Gastroesophageal sphincter (tissue), 4 donors: ENCODE measurements at regions not wholly inside any gene's neighbourhood (a gene's known extent, or its start where the extent isn't known, plus 50 kb on each side); places are given as distances from the start of the nearest gene placed in this dataset.

Source experiments
- ATAC-seq: fragments of 150-250 bp; one replicate; pipeline ENCODE4 v1.9.1; 2016; ENCODE audit warnings: mild to moderate bottlenecking, moderate library complexity
- H3K27ac ChIP-seq, 4 donors: fragments of 200-600 bp; sonication (generic) in 3 of 4; 1 replicate in 3 of 4; 2 replicates in 1 of 4; pipeline ENCODE4 v1.5.1; 2016 to 2019
- H3K27me3 ChIP-seq: fragments of 200-600 bp; sonication (generic); one replicate; pipeline ENCODE4 v1.5.1; 2019
- H3K36me3 ChIP-seq, 2 donors: fragments of 200-600 bp; sonication (generic); one replicate each; pipeline ENCODE4 v1.5.1; 2019; ENCODE audit warnings: control low read depth in 1 of 2
- H3K4me1 ChIP-seq, 3 donors: fragments of 200-600 bp; sonication (generic); 1 replicate in 2 of 3; 2 replicates in 1 of 3; pipeline ENCODE4 v1.5.1; 2016 to 2019; ENCODE audit warnings: control low read depth in 2 of 3
- H3K4me3 ChIP-seq, 2 donors: fragments of 200-600 bp; sonication (generic); one replicate each; pipeline ENCODE4 v1.5.1; 2019; ENCODE audit warnings: mild to moderate bottlenecking in 1 of 2, moderate library complexity in 1 of 2
- H3K9me3 ChIP-seq, 3 donors: fragments of 200-600 bp; sonication (generic); one replicate each; pipeline ENCODE4 v1.5.1; 2017 to 2019; ENCODE audit warnings: control low read depth in 2 of 3
- EP300 ChIP-seq: sonication (generic); formaldehyde crosslinking; IDR thresholded peaks from one replicate; pipeline ENCODE4 v1.6.1; 2017; ENCODE audit warnings: antibody characterized with exemption, mild to moderate bottlenecking
- POLR2A ChIP-seq, 2 donors: fragments of 450-650 bp; IDR thresholded peaks; one replicate each; pipeline ENCODE4 v1.6.1; 2017; ENCODE audit warnings: antibody characterized with exemption in 2 of 2, mild to moderate bottlenecking in 2 of 2, moderate library complexity in 1 of 2
- POLR2AphosphoS5 ChIP-seq: sonication (generic); formaldehyde crosslinking; IDR thresholded peaks from one replicate; pipeline ENCODE4 v1.6.1; 2017; ENCODE audit warnings: antibody characterized with exemption
- WGBS, 2 donors: methylation state at CpG; one replicate each; pipeline ENCODE4 v1.1.5; 2018; ENCODE audit warnings: low coverage in 1 of 2; 5-methylcytosine and 5-hydroxymethylcytosine counted together
- TF ChIP-seq, protein P1 (sequence below), 4 experiments: fragments of 200-600 bp in 2 of 4; fragments of 450-650 bp in 2 of 4; sonication (generic) in 1 of 4; IDR thresholded peaks; one replicate each; pipeline ENCODE4 v1.5.1; 2017 to 2019; ENCODE audit warnings: antibody characterized with exemption in 4 of 4, mild to moderate bottlenecking in 2 of 4, moderate library complexity in 2 of 4

DNA sequence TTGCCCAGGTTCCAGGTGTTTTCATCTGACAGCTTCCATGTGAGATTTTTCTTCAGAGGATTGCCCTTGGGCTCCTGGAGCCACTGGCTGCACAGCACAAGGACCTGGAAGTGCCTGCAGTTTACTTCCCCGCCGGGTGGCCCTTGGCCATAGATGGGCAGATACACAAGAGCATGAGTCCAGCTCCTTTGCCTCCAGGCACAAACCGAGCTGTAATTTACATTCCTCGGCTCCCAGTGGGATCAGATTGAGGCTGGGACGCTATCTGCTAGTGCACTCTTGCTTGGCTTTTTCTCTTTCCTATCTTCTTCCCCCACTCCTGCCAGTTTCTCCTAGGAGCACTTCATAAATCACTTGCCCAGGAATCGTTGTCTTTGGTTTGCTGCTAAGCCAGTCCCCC lies 85.4 kb upstream of the RALY start:
- TF ChIP-seq EP300 (no peak), POLR2AphosphoS5 (no peak), POLR2A (IDR thresholded peaks at IDR 0.05) (no peak)
- Histone ChIP-seq H3K4me1 (peaks cover 0 to 22% (median 0%) of the 10 kb centered on the region in 3 donors), H3K27me3 (no peaks in the 10 kb centered on the region), H3K4me3 (no peak overlapping the region), H3K9me3 (no peaks in the 10 kb centered on the region), H3K36me3 (no peaks in the 10 kb centered on the region), H3K27ac (no peak overlapping the region)
- WGBS, 2 donors = 10% methylated on average over 5 of the region's 6 CpGs; no CpG with 5 or more reads in 1 of the 2 donors
- no peak for ATAC-seq

DNA sequence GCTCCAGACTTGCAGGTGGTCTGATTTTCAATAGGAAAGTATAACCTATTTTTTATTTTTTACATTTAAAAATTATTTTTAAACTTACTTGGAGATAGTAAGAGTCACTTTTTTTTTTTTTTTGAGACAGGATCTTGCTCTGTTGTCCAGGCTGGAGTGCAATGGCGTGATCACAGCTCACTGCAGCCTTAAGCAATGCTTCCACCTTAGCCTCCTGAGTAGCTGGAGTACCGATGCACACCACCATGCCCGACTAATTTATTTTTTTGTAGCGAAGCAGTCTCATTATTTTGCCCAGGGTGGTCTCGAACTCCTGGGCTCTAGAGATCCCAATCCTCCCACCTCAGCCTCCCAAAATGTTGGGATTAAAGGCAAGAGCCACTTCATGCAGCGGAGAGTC lies 84.8 kb upstream of the RALY start:
- H3K36me3 ChIP-seq = no peaks in the 10 kb centered on the region
- H3K9me3 ChIP-seq = no peaks in the 10 kb centered on the region
- TF ChIP-seq POLR2AphosphoS5 (no peak), EP300 (no peak), POLR2A (IDR thresholded peaks at IDR 0.05) (no peak)
- TF ChIP-seq, protein P1, sequence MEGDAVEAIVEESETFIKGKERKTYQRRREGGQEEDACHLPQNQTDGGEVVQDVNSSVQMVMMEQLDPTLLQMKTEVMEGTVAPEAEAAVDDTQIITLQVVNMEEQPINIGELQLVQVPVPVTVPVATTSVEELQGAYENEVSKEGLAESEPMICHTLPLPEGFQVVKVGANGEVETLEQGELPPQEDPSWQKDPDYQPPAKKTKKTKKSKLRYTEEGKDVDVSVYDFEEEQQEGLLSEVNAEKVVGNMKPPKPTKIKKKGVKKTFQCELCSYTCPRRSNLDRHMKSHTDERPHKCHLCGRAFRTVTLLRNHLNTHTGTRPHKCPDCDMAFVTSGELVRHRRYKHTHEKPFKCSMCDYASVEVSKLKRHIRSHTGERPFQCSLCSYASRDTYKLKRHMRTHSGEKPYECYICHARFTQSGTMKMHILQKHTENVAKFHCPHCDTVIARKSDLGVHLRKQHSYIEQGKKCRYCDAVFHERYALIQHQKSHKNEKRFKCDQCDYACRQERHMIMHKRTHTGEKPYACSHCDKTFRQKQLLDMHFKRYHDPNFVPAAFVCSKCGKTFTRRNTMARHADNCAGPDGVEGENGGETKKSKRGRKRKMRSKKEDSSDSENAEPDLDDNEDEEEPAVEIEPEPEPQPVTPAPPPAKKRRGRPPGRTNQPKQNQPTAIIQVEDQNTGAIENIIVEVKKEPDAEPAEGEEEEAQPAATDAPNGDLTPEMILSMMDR (IDR thresholded peaks at IDR 0.05) = no peak
- ATAC-seq = no peak
- H3K4me3 ChIP-seq = no peak overlapping the region
- H3K4me1 ChIP-seq = peaks cover 0 to 22% (median 0%) of the 10 kb centered on the region in 3 donors
- no peaks in the 10 kb centered on the region for H3K27me3 ChIP-seq
- H3K27ac ChIP-seq = no peak overlapping the region
- 98% methylated on average over 5 of the region's 6 CpGs; no CpG with 5 or more reads in 1 of the 2 donors for whole genome bisulfite sequencing, 2 donors

DNA sequence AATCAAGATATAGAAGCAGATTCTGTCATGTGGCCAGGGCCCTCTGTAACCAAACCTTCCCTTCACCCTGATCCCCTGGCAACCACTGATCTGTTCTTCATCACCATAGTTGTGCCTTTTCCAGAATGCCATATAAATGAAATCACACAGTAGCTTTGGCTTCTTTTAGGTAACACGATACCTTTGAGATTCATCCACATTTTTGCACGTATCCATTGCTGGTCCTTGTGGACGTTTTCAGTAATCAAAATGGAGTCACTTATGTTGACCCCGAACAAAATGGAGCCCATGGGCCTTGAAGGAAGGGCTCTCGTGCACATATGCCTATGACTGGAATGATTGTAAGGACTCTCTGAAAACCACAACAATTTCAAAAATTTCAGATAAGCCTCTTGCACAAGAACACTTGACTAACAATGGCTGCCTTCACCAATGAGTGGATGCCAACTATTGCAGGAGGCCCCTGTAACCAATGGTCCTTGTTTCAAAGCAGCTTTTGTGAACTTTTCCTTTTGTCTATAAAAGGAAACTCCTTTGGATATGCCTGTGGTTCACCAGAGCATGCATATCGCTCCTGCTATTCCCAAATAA lies 84.3 kb upstream of the RALY start:
- Histone ChIP-seq H3K4me1 (peaks cover 0 to 22% (median 0%) of the 10 kb centered on the region in 3 donors), H3K4me3 (no peak overlapping the region), H3K36me3 (no peaks in the 10 kb centered on the region), H3K9me3 (no peaks in the 10 kb centered on the region), H3K27ac (no peak overlapping the region), H3K27me3 (no peaks in the 10 kb centered on the region)
- ATAC-seq = peak; percentile 36
- 63 to 71% methylated on average over 5 to 6 of the region's 6 CpGs for WGBS, 2 donors
- TF ChIP-seq, protein P1 (IDR thresholded peaks at IDR 0.05) = no peak
- TF ChIP-seq POLR2AphosphoS5 = no peak
- no peak for TF ChIP-seq POLR2A (IDR thresholded peaks at IDR 0.05)

DNA sequence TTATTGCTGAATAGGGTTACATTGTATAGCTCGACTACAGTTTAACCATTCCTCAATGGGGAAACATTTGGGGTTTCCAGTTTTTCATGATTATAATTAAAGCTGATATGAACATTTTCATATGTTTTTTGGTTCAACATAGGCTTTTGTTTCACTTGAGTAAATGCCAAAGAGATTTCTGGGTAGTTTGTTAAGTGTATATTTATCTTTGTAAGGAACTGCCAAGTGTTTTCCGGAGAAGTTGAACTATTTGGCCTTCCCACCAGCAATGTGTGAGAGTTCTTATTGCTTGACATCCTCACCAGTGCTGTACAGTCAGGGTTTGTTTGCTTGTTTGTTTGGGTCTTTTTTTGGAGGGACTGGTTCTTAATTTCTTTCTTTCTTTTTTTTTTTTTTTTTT lies 83.7 kb upstream of the RALY start:
- 48 to 55% methylated on average over 2 of the region's 2 CpGs for WGBS, 2 donors
- H3K27me3 ChIP-seq = no peaks in the 10 kb centered on the region
- peaks cover 0 to 22% (median 0%) of the 10 kb centered on the region in 3 donors for H3K4me1 ChIP-seq
- no peaks in the 10 kb centered on the region for H3K9me3 ChIP-seq
- H3K27ac ChIP-seq = no peak overlapping the region
- no peak for ATAC-seq
- no peak overlapping the region for H3K4me3 ChIP-seq
- H3K36me3 ChIP-seq = no peaks in the 10 kb centered on the region
- TF ChIP-seq, protein P1 (IDR thresholded peaks at IDR 0.05) = no peak
- TF ChIP-seq EP300 (no peak), POLR2A (IDR thresholded peaks at IDR 0.05) (no peak), POLR2AphosphoS5 (no peak)

DNA sequence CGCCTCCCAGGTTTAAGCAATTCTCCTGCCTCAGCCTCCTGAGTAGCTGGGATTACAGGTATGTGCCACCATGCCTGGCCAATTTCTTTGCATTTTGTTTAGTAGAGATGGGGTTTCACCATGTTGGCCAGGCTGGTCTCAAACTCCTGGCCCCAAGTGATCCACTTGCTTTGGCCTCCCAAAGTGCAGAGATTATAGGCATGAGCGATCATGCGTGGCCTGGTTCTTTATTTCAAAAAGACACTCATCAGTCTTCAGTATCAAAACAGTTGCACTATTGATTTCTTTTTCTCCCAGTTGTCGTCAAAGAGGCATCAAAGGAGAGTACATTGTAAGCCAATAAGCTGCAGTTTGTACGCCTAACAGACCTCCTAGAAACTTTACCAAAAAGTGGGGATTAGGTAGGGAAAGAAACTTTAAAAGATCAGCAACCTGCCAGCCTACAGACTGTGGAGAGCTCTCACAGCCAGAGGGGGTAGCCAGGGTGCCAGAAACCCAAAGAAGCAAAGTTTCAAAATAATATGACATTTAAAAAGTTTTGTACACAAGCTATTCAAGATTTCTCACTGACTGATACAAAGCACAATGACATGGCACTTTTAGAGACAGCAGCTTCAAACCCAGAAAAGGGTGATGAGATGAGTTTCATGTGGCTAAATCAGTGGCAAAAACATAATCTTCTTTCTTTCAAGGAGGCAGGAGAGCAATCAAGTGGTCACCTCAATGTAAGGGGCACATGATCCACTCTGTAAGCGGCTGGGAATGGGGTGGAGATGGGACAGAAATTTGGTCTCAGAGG lies 83.0 kb upstream of the RALY start:
- H3K9me3 ChIP-seq = no peaks in the 10 kb centered on the region
- peaks cover 0 to 22% (median 0%) of the 10 kb centered on the region in 3 donors for H3K4me1 ChIP-seq
- no peak overlapping the region for H3K27ac ChIP-seq
- no peaks in the 10 kb centered on the region for H3K36me3 ChIP-seq
- H3K27me3 ChIP-seq = no peaks in the 10 kb centered on the region
- 92 to 94% methylated on average over 3 to 4 of the region's 6 CpGs for WGBS, 2 donors
- no peak overlapping the region for H3K4me3 ChIP-seq
- no peak for ATAC-seq
- TF ChIP-seq POLR2AphosphoS5 = no peak
- no peak for TF ChIP-seq POLR2A (IDR thresholded peaks at IDR 0.05)
- no peak for TF ChIP-seq EP300
- TF ChIP-seq, protein P1 (IDR thresholded peaks at IDR 0.05) = no peak
